ENCODE measurements at regions not wholly inside any gene's neighbourhood (a gene's known extent, or its start where the extent isn't known, plus 50 kb on each side); places are given as distances from the start of the nearest gene placed in this dataset.

- Histone ChIP-seq H3K36me3 (ENCODE audit: control insufficient read depth in 4 of 4, insufficient read depth in 4 of 4, low read length in 4 of 4) (no peaks in the 10 kb centered on the region), H3K4me3 (no peak overlapping the region), H3K4me1 (ENCODE audit: control insufficient read depth in 5 of 5, insufficient read depth in 5 of 5, low read length in 5 of 5) (peaks cover 0 to 55% (median 28%) of the 10 kb centered on the region in 5 donors), H3K27me3 (ENCODE audit: control insufficient read depth in 3 of 3, insufficient read depth in 3 of 3, low read length in 2 of 3) (no peaks in the 10 kb centered on the region), H3K27ac (ENCODE audit: low read depth in 1 of 2, low read length in 1 of 2) (no peak overlapping the region), H3K9me3 (ENCODE audit: control insufficient read depth in 4 of 4, insufficient read depth in 3 of 4, low read length in 3 of 4) (peaks cover 0 to 2% (median 0%) of the 10 kb centered on the region in 4 donors), H3K9ac (ENCODE audit: insufficient read depth in 1 of 2, low read length in 2 of 2) (no peak overlapping the region)
- no peak for TF ChIP-seq CTCF (IDR thresholded peaks at IDR 0.05; ENCODE audit: control extremely low read depth, extremely low read depth)
- no peak for DNase-seq
- no peak for ATAC-seq (ENCODE audit: insufficient read depth, low FRiP score)
- WGBS, 2 donors: 75% methylated on average over 27 of the region's 27 CpGs
These were observed 159.5 kb upstream of the IER5L start for GRCh38 chr9:129337336-129338140.

DNA sequence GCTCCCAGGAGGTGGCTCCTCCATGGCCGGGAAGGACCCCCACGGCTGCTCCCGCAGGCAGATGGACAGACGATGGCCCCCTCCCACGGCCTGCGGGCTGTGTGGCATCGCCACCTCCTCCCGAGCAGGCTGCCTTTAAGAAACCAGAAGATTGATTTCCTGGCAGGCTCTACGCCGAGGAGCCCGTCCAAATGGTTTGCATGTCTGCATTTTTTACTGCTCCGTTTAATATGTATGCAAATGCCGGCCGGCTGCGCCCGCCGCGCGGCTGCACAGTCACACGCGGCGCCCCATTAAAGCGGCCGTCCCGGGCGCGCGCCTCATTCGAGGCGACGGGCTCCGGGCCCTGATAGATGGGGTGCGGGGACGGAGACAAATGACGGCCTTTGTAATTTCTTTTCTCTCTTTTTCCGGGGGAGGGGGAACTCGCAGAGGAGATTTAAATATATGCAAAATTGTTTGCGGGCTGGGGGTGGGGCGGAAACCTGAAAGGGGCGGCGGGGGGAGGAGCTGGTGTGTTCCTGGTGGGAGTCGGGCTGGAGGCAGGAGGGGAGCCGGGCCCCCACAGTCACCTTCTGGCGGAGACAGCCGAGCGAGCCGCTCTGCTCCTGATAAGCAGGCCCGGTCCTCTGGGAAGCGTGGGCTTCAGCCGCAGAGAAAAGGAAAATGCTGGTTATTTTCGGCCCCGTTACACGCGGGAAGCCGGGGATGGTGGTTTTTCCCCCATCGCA, 158.7 kb upstream of the IER5L start:
- no peak for ATAC-seq (ENCODE audit: insufficient read depth, low FRiP score)

DNA sequence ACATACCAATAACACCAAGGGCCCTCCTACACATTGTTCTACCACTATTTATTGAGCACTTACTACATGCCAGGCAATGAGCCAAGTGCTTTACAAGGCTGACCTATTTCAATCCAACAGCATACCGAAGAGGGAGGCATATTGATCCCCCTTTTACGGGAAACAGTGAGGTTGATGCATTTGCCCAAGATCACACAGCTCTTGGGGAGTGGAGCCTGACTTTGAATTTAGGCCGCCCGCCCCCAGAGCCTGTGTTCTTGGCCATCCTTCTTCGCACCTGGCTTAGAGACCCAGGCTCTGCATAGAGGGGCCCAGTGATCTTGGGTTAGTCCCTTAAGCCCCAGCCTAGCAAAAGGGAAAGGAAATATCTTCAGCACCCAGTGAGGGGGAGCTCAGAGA, 158.1 kb upstream of the IER5L start:
- no peak overlapping the region for H3K4me3 ChIP-seq
- H3K9me3 ChIP-seq (ENCODE audit: control insufficient read depth in 4 of 4, insufficient read depth in 3 of 4, low read length in 3 of 4): peaks cover 0 to 2% (median 0%) of the 10 kb centered on the region in 4 donors
- no peak for ATAC-seq (ENCODE audit: insufficient read depth, low FRiP score)
- no peak for TF ChIP-seq CTCF (IDR thresholded peaks at IDR 0.05; ENCODE audit: control extremely low read depth, extremely low read depth)
- no peaks in the 10 kb centered on the region for H3K36me3 ChIP-seq (ENCODE audit: control insufficient read depth in 4 of 4, insufficient read depth in 4 of 4, low read length in 4 of 4)
- peak in 2 of 3 donors; percentile 45 to 54 for DNase-seq
- no peak overlapping the region for H3K9ac ChIP-seq (ENCODE audit: insufficient read depth in 1 of 2, low read length in 2 of 2)
- peaks cover 0 to 58% (median 28%) of the 10 kb centered on the region in 5 donors for H3K4me1 ChIP-seq (ENCODE audit: control insufficient read depth in 5 of 5, insufficient read depth in 5 of 5, low read length in 5 of 5)
- H3K27me3 ChIP-seq (ENCODE audit: control insufficient read depth in 3 of 3, insufficient read depth in 3 of 3, low read length in 2 of 3): no peaks in the 10 kb centered on the region
- peak overlapping the region in 1 of 2 donors; percentile 87 for H3K27ac ChIP-seq (ENCODE audit: low read depth in 1 of 2, low read length in 1 of 2)
- 76 to 84% methylated on average over 5 of the region's 5 CpGs for WGBS, 2 donors

More for the DNA sequence above, 158.7 kb upstream of the IER5L start:
- Histone ChIP-seq H3K27ac (ENCODE audit: low read depth in 1 of 2, low read length in 1 of 2) (peak overlapping the region; percentile 0 to 87), H3K4me3 (no peak overlapping the region), H3K4me1 (ENCODE audit: control insufficient read depth in 5 of 5, insufficient read depth in 5 of 5, low read length in 5 of 5) (peaks cover 0 to 58% (median 28%) of the 10 kb centered on the region in 5 donors), H3K27me3 (ENCODE audit: control insufficient read depth in 3 of 3, insufficient read depth in 3 of 3, low read length in 2 of 3) (no peaks in the 10 kb centered on the region), H3K36me3 (ENCODE audit: control insufficient read depth in 4 of 4, insufficient read depth in 4 of 4, low read length in 4 of 4) (no peaks in the 10 kb centered on the region), H3K9ac (ENCODE audit: insufficient read depth in 1 of 2, low read length in 2 of 2) (no peak overlapping the region), H3K9me3 (ENCODE audit: control insufficient read depth in 4 of 4, insufficient read depth in 3 of 4, low read length in 3 of 4) (peaks cover 0 to 2% (median 0%) of the 10 kb centered on the region in 4 donors)
- WGBS, 2 donors: 2 to 9% methylated on average over 55 to 56 of the region's 56 CpGs
- DNase-seq: peak; percentile 91 to 97 (median 94)
- no peak for TF ChIP-seq CTCF (IDR thresholded peaks at IDR 0.05; ENCODE audit: control extremely low read depth, extremely low read depth)

Measured in lung (tissue), 11 donors.